Right lung (tissue), 2 donors: ENCODE measurements at regions not wholly inside any gene's neighbourhood (a gene's known extent, or its start where the extent isn't known, plus 50 kb on each side); places are given as distances from the start of the nearest gene placed in this dataset.

Source experiments
- DNase-seq, 2 donors: peaks; one replicate each; pipeline ENCODE4 v3.0.0-alpha.2; 2013

- no peak for DNase-seq
Measured at GRCh38 chr13:30151388-30151787, 156.0 kb downstream of the KATNAL1 start.

- no peak for DNase-seq
Measured at GRCh38 chr13:30149248-30149647, 158.1 kb downstream of the KATNAL1 start.

GRCh38 chr13:30148786-30149185, 158.6 kb downstream of the KATNAL1 start:
- no peak for DNase-seq

- no peak for DNase-seq
Measured at GRCh38 chr13:30148171-30148754, 159.1 kb downstream of the KATNAL1 start.

GRCh38 chr13:30147421-30147820, 159.9 kb downstream of the KATNAL1 start:
- no peak for DNase-seq

GRCh38 chr13:30147015-30147414, 160.3 kb downstream of the KATNAL1 start:
- no peak for DNase-seq

GRCh38 chr13:30145709-30146367, 161.5 kb downstream of the KATNAL1 start:
- no peak for DNase-seq

- DNase-seq: no peak
Measured at GRCh38 chr13:30143666-30144400, 163.5 kb downstream of the KATNAL1 start.

GRCh38 chr13:30142486-30143211, 164.7 kb downstream of the KATNAL1 start:
- no peak for DNase-seq

- DNase-seq: no peak
Measured at GRCh38 chr13:30141775-30142485, 165.4 kb downstream of the KATNAL1 start.

- no peak for DNase-seq
Measured at GRCh38 chr13:30140973-30141372, 166.4 kb downstream of the KATNAL1 start.

GRCh38 chr13:30138511-30138910, 168.8 kb downstream of the KATNAL1 start:
- no peak for DNase-seq

- DNase-seq: no peak
Measured at GRCh38 chr13:30135868-30136267, 171.5 kb downstream of the KATNAL1 start.

- no peak for DNase-seq
Measured at GRCh38 chr13:30135351-30135750, 172.0 kb downstream of the KATNAL1 start.

- DNase-seq: no peak
Measured at GRCh38 chr13:30134578-30134977, 172.8 kb downstream of the KATNAL1 start.

GRCh38 chr13:30133996-30134395, 173.4 kb downstream of the KATNAL1 start:
- no peak for DNase-seq

- no peak for DNase-seq
Measured at GRCh38 chr13:30133554-30133912, 173.8 kb downstream of the KATNAL1 start.

GRCh38 chr13:30132623-30133553, 174.5 kb downstream of the KATNAL1 start:
- DNase-seq: peak; percentile 85 to 92

GRCh38 chr13:30129411-30129810, 177.9 kb downstream of the KATNAL1 start:
- DNase-seq: no peak

- no peak for DNase-seq
Measured at GRCh38 chr13:30128591-30128990, 178.8 kb downstream of the KATNAL1 start.

- DNase-seq: no peak
Measured at GRCh38 chr13:30128095-30128494, 179.3 kb downstream of the KATNAL1 start.
